Ishikawa (cell line): ENCODE measurements at regions not wholly inside any gene's neighbourhood (a gene's known extent, or its start where the extent isn't known, plus 50 kb on each side); places are given as distances from the start of the nearest gene placed in this dataset.

Source experiments
- CEBPB ChIP-seq: IDR thresholded peaks from 2 replicates; pipeline ENCODE4 v1.6.1; 2012
- CREB1 ChIP-seq: IDR thresholded peaks from 2 replicates; pipeline ENCODE4 v1.6.1; 2012; ENCODE audit warnings: low read depth
- EGR1 ChIP-seq: IDR thresholded peaks from 2 replicates; pipeline ENCODE4 v1.6.1; 2012
- EP300 ChIP-seq: IDR thresholded peaks from 2 replicates; pipeline ENCODE4 v1.6.1; 2012; ENCODE audit warnings: borderline replicate concordance
- FOXM1 ChIP-seq: IDR thresholded peaks from 2 replicates; pipeline ENCODE4 v1.6.1; 2012; ENCODE audit warnings: low read depth, borderline replicate concordance
- MAX ChIP-seq: IDR thresholded peaks from 2 replicates; pipeline ENCODE4 v1.6.1; 2012
- NFIC ChIP-seq: IDR thresholded peaks from 2 replicates; pipeline ENCODE4 v1.6.1; 2012
- RAD21 ChIP-seq: IDR thresholded peaks from 2 replicates; pipeline ENCODE4 v1.6.1; 2012; ENCODE audit warnings: low read depth
- TAF1 ChIP-seq: IDR thresholded peaks from 2 replicates; pipeline ENCODE4 v1.6.1; 2012; ENCODE audit warnings: low read depth, mild to moderate bottlenecking
- TCF12 ChIP-seq: IDR thresholded peaks from 2 replicates; pipeline ENCODE4 v1.6.1; 2012; ENCODE audit warnings: low read depth
- TEAD4 ChIP-seq: IDR thresholded peaks from 2 replicates; pipeline ENCODE4 v1.6.1; 2012
- USF1 ChIP-seq: IDR thresholded peaks from 2 replicates; pipeline ENCODE4 v1.6.1; 2012
- YY1 ChIP-seq: IDR thresholded peaks from 2 replicates; pipeline ENCODE4 v1.6.1; 2012; ENCODE audit warnings: low read depth
- ZBTB7A ChIP-seq: IDR thresholded peaks from 2 replicates; pipeline ENCODE4 v1.6.1; 2012; ENCODE audit warnings: low read depth
- TF ChIP-seq, protein P1 (sequence below): IDR thresholded peaks from 2 replicates; pipeline ENCODE4 v1.6.1; 2012; ENCODE audit warnings: low read depth, mild to moderate bottlenecking

GRCh38 chr14:55892906-55893305 is 225.3 kb upstream of the PELI2 start:
- no peak for TF ChIP-seq FOXM1
- 0 out of 2 replicates have a peak, but pooled peaks have one; percentile 7 for TF ChIP-seq CEBPB

- TF ChIP-seq CEBPB (no peak), YY1 (no peak), FOXM1 (no peak), CREB1 (no peak), USF1 (no peak), EGR1 (no peak), TEAD4 (no peak), MAX (no peak), TAF1 (no peak), NFIC (no peak), EP300 (no peak), TCF12 (no peak), RAD21 (no peak), ZBTB7A (no peak)
- TF ChIP-seq, protein P1, sequence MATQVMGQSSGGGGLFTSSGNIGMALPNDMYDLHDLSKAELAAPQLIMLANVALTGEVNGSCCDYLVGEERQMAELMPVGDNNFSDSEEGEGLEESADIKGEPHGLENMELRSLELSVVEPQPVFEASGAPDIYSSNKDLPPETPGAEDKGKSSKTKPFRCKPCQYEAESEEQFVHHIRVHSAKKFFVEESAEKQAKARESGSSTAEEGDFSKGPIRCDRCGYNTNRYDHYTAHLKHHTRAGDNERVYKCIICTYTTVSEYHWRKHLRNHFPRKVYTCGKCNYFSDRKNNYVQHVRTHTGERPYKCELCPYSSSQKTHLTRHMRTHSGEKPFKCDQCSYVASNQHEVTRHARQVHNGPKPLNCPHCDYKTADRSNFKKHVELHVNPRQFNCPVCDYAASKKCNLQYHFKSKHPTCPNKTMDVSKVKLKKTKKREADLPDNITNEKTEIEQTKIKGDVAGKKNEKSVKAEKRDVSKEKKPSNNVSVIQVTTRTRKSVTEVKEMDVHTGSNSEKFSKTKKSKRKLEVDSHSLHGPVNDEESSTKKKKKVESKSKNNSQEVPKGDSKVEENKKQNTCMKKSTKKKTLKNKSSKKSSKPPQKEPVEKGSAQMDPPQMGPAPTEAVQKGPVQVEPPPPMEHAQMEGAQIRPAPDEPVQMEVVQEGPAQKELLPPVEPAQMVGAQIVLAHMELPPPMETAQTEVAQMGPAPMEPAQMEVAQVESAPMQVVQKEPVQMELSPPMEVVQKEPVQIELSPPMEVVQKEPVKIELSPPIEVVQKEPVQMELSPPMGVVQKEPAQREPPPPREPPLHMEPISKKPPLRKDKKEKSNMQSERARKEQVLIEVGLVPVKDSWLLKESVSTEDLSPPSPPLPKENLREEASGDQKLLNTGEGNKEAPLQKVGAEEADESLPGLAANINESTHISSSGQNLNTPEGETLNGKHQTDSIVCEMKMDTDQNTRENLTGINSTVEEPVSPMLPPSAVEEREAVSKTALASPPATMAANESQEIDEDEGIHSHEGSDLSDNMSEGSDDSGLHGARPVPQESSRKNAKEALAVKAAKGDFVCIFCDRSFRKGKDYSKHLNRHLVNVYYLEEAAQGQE: no peak
Measured at GRCh38 chr14:55893705-55894104, 224.5 kb upstream of the PELI2 start.

GRCh38 chr14:55897031-55897430 is 221.2 kb upstream of the PELI2 start:
- TF ChIP-seq MAX (no peak), ZBTB7A (no peak), RAD21 (no peak), EP300 (no peak), EGR1 (no peak), TEAD4 (no peak), FOXM1 (no peak), NFIC (no peak), YY1 (no peak), CEBPB (no peak), CREB1 (no peak), TAF1 (no peak), TCF12 (no peak)
- TF ChIP-seq, protein P1: no peak

- TF ChIP-seq ZBTB7A (no peak), CREB1 (no peak), USF1 (no peak), NFIC (no peak), EGR1 (no peak), FOXM1 (no peak), EP300 (no peak), MAX (no peak), TEAD4 (no peak), CEBPB (no peak), YY1 (no peak), TAF1 (no peak), TCF12 (no peak), RAD21 (no peak)
- TF ChIP-seq, protein P1: no peak
Measured at GRCh38 chr14:55898938-55899337, 219.3 kb upstream of the PELI2 start.
